GM12878 (cell line): ENCODE measurements at regions not wholly inside any gene's neighbourhood (a gene's known extent, or its start where the extent isn't known, plus 50 kb on each side); places are given as distances from the start of the nearest gene placed in this dataset.

Experiments used
- ATAC-seq: fragments of 200-7000 bp; cut with Tn5 transposase; 3 replicates; pipeline ENCODE4 v1.9.1; 2020; ENCODE audit warnings: mild to moderate bottlenecking, moderate library complexity
- BruUV-seq: library from RNA; stranded (reverse); fragments of 400-500 nt; replicated peaks from 2 replicates; lab custom pipeline; 2021; lab: Mats Ljungman, UMichigan
- CTCF ChIA-PET: fragments of 300-600 bp; sonication (Branson Sonifier 250); formaldehyde crosslinking; extraction: SDS; loops from one replicate; lab custom pipeline; 2021; ENCODE audit warnings: inconsistent platforms; lab: Yijun Ruan, JAX
- POLR2A ChIA-PET: fragments of 350-600 bp; formaldehyde crosslinking; extraction: SDS; loops from one replicate; lab custom pipeline; 2021; ENCODE audit warnings: inconsistent platforms; lab: Charles Lee
- RAD21 ChIA-PET: fragments of 300-600 bp; sonication (Branson Sonifier 250); formaldehyde crosslinking; loops from one replicate; lab custom pipeline; 2023; ENCODE audit warnings: antibody characterized with exemption; ENCODE audit not compliant: unreplicated experiment; lab: Charles Lee
- SMC1A ChIA-PET: fragments of 300-600 bp; sonication (Branson Sonifier 250); formaldehyde crosslinking; loops from one replicate; lab custom pipeline; 2023; ENCODE audit not compliant: unreplicated experiment, uncharacterized antibody; lab: Charles Lee
- DNase-seq: peaks from one replicate; pipeline ENCODE4 v3.0.0-alpha.2; 2011; ENCODE audit warnings: low read depth, low spot score
- FAIRE-seq: peaks from 3 replicates; lab custom pipeline; 2011; peaks lifted over from hg19 to GRCh38; lab: Jason Lieb, UNC
- H2AFZ ChIP-seq: 2 replicates; pipeline ENCODE4 v1.6.0; 2011; ENCODE audit warnings: low read depth, low read length, control low read depth; ENCODE audit not compliant: control insufficient read depth
- H3K27ac ChIP-seq: 2 replicates; pipeline ENCODE4 v1.5.1; 2011; ENCODE audit warnings: control low read depth; ENCODE audit not compliant: control insufficient read depth, insufficient read depth
- H3K27me3 ChIP-seq, 2 experiments: replicated peaks in 1 of 2; 2 replicates each; pipeline versions ENCODE4 v1.6.0 to v1.6.1; 2011; ENCODE audit warnings: low read length in 1 of 2; ENCODE audit not compliant: control insufficient read depth in 2 of 2, insufficient read depth in 2 of 2
- H3K36me3 ChIP-seq, 2 experiments: 2 replicates each; pipeline ENCODE4 v1.5.1; 2011; ENCODE audit warnings: low read length in 1 of 2; ENCODE audit not compliant: control insufficient read depth in 2 of 2, insufficient read depth in 2 of 2
- H3K4me1 ChIP-seq: 2 replicates; pipeline ENCODE4 v1.6.1; 2011; ENCODE audit warnings: mild to moderate bottlenecking, low read length, moderate library complexity, mixed read lengths; ENCODE audit not compliant: control insufficient read depth, insufficient read depth
- H3K4me2 ChIP-seq: 2 replicates; pipeline ENCODE4 v1.6.0; 2011; ENCODE audit warnings: control low read depth; ENCODE audit not compliant: control insufficient read depth, insufficient read depth
- H3K4me3 ChIP-seq: fragments of 200-600 bp; sonication (generic); 2 replicates; pipeline ENCODE4 v1.5.1; 2016
- H3K79me2 ChIP-seq: 2 replicates; pipeline ENCODE4 v1.6.0; 2011; ENCODE audit warnings: low read length; ENCODE audit not compliant: control insufficient read depth, insufficient read depth
- H3K9ac ChIP-seq: 2 replicates; pipeline ENCODE4 v1.8.0; 2011; ENCODE audit warnings: low read length, control low read depth, mixed read lengths; ENCODE audit not compliant: control insufficient read depth, insufficient read depth
- H3K9me3 ChIP-seq: replicated peaks from 3 replicates; pipeline ENCODE4 v1.5.1; 2011; ENCODE audit warnings: mild to moderate bottlenecking, low read length; ENCODE audit not compliant: control insufficient read depth, insufficient read depth
- H4K20me1 ChIP-seq: 2 replicates; pipeline ENCODE4 v1.6.0; 2011; ENCODE audit not compliant: control insufficient read depth, insufficient read depth
- ASH2L ChIP-seq: fragments of 300-600, 200-600 bp; sonication (generic); IDR thresholded peaks from 2 replicates; pipeline ENCODE4 v1.6.1; 2017; ENCODE audit warnings: low read depth, mild to moderate bottlenecking, borderline replicate concordance
- CHD1 ChIP-seq: IDR thresholded peaks from 2 replicates; pipeline ENCODE4 v1.6.1; 2012; ENCODE audit warnings: low read depth, low read length, improper control_type of control experiment
- ETV6 ChIP-seq, 2 experiments: fragments of 450-650 bp in 1 of 2; IDR thresholded peaks in 1 of 2; conservative IDR thresholded peaks in 1 of 2; 2 replicates each; pipeline ENCODE4 v1.6.1; 2014; ENCODE audit warnings: antibody characterized with exemption in 1 of 2, borderline replicate concordance in 1 of 2, low read depth in 1 of 2, mild to moderate bottlenecking in 1 of 2, moderate library complexity in 1 of 2
- FOXK2 ChIP-seq: fragments of 450-650 bp; IDR thresholded peaks from 2 replicates; pipeline ENCODE4 v1.6.1; 2017; ENCODE audit warnings: mild to moderate bottlenecking, moderate library complexity
- NFYB ChIP-seq: IDR thresholded peaks from 2 replicates; pipeline ENCODE4 v1.6.1; 2011; ENCODE audit warnings: low read depth, mild to moderate bottlenecking, low read length, improper control_type of control experiment, moderate library complexity; ENCODE audit not compliant: insufficient read depth
- RAD51 ChIP-seq: fragments of 450-650 bp; IDR thresholded peaks from 2 replicates; pipeline ENCODE4 v1.6.1; 2016; ENCODE audit warnings: moderate library complexity, mild to moderate bottlenecking, inconsistent platforms
- RELA ChIP-seq: fragments of 450-650 bp; IDR thresholded peaks from 2 replicates; pipeline ENCODE4 v1.8.0; 2014; ENCODE audit warnings: borderline replicate concordance; ENCODE audit not compliant: partially characterized antibody
- SMAD1 ChIP-seq: fragments of 450-650 bp; IDR thresholded peaks from 2 replicates; pipeline ENCODE4 v1.6.1; 2018; ENCODE audit warnings: mild to moderate bottlenecking, low read depth; ENCODE audit not compliant: partially characterized antibody
- SMARCA5 ChIP-seq: fragments of 450-650 bp; IDR thresholded peaks from 2 replicates; pipeline ENCODE4 v1.6.1; 2017; ENCODE audit warnings: mild to moderate bottlenecking
- SRF ChIP-seq, 2 experiments: IDR thresholded peaks; 2 replicates each; pipeline ENCODE4 v1.6.1; 2011; ENCODE audit warnings: low read depth in 2 of 2, low read length in 2 of 2, mild to moderate bottlenecking in 1 of 2, moderate library complexity in 1 of 2
- ZNF274 ChIP-seq: IDR thresholded peaks from one replicate; pipeline ENCODE4 v1.8.0; 2011; ENCODE audit not compliant: insufficient read length, insufficient read depth
- ZNF687 ChIP-seq: fragments of 450-650 bp; IDR thresholded peaks from 2 replicates; pipeline ENCODE4 v1.6.1; 2017; ENCODE audit warnings: mild to moderate bottlenecking, moderate library complexity
- WGBS: methylation state at CpG from one replicate; pipeline ENCODE4 v1.1.6; 2016; ENCODE audit warnings: low lambda C conversion rate; ENCODE audit not compliant: insufficient replicate concordance, insufficient coverage; ENCODE audit errors: missing lambda C conversion rate; 5-methylcytosine and 5-hydroxymethylcytosine counted together
- in situ Hi-C: fragments of 300-500 bp; cut with MboI; formaldehyde crosslinking; loops from 9 replicates; pipeline ENCODE4 v1.14.3; 2018; ENCODE audit warnings: mixed read lengths
- intact Hi-C: fragments of 100-400 bp; cut with micrococcal nuclease; formaldehyde crosslinking; loops from one replicate; pipeline ENCODE4 v1.14.2; 2022; ENCODE audit not compliant: unreplicated experiment
- TF ChIP-seq, protein P1 (sequence below): fragments of 450-650 bp; IDR thresholded peaks from 2 replicates; pipeline ENCODE4 v1.6.1; 2017; ENCODE audit warnings: mild to moderate bottlenecking, low read depth, inconsistent platforms; ENCODE audit not compliant: poor library complexity, severe bottlenecking
- TF ChIP-seq, protein P2 (sequence below): IDR thresholded peaks from 2 replicates; pipeline ENCODE4 v1.6.1; 2011; ENCODE audit warnings: low read depth, mild to moderate bottlenecking, low read length, moderate library complexity, borderline replicate concordance; ENCODE audit errors: extremely low read depth
- TF ChIP-seq, protein P3 (sequence below): fragments of 450-650 bp; IDR thresholded peaks from 2 replicates; pipeline ENCODE4 v1.6.1; 2014; ENCODE audit warnings: mild to moderate bottlenecking

DNA sequence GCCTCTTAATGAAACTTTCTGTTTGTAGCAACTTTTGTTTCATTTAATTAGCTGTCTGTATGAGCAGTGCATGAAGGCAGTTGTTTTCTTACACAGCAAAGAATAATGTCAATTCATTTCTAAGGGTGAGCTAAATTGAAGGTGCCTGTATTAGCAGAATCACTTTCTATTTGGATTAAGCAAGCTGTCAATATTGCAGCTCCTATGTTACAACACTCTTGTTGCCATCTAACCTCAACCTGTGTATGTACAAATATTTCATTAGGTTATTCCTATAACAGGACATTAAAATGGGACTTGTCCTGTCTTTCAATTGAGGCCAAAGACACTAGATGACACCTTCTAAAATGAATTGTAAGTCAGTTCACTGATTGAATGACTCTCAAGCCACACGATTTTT lies 647.5 kb downstream of the UTRN start:
- no peaks in the 10 kb centered on the region for H3K4me1 ChIP-seq
- H3K9me3 ChIP-seq, result no peaks in the 10 kb centered on the region; the same call in 2 of the 3 replicates
- no peaks in the 10 kb centered on the region; a peak in 1 of 4 replicates for H3K27me3 ChIP-seq
- in situ Hi-C loops (no loop called here), intact Hi-C loops (no loop called here)
- POLR2A ChIA-PET, result no interaction called here
- no peak overlapping the region for H3K9ac ChIP-seq
- ATAC-seq (no peak), FAIRE-seq (no peak), DNase-seq (no peak)
- H4K20me1 ChIP-seq, result no peaks in the 10 kb centered on the region
- RAD21 ChIA-PET, result interaction anchor here (1.2 kb wide), 1 partner anchor 14 kb away, joined by 3 read pairs; no protein-coding TSS in a partner anchor
- SMC1A ChIA-PET, result interaction anchor here (0.5 to 2.1 kb wide), 3 partner anchors 321 to 347 kb away, joined by 3 to 7 read pairs (median 4); no protein-coding TSS in a partner anchor
- H3K79me2 ChIP-seq, result no peaks in the 10 kb centered on the region
- H2AFZ ChIP-seq, result no peak overlapping the region
- H3K4me2 ChIP-seq, result no peak overlapping the region
- CTCF ChIA-PET, result interaction anchor here (0.9 to 2.2 kb wide), 11 partner anchors 11 to 350 kb away, joined by 3 to 8 read pairs (median 3); no protein-coding TSS in a partner anchor
- TF ChIP-seq CHD1 (no peak), RAD51 (no peak), FOXK2 (no peak), RELA (no peak), NFYB (no peak), ZNF274 (no peak), ASH2L (no peak), SMARCA5 (no peak), ZNF687 (no peak), ETV6 (conservative IDR thresholded peaks at IDR 0.05 in 1 of 2, IDR thresholded peaks at IDR 0.05 in 1 of 2; ENCODE audit: borderline replicate concordance in 1 of 2, low read depth in 1 of 2) (no peak), SRF (IDR thresholded peaks at IDR 0.05; ENCODE audit: low read depth in 2 of 2, low read length in 2 of 2) (no peak), SMAD1 (no peak)
- TF ChIP-seq, protein P1, sequence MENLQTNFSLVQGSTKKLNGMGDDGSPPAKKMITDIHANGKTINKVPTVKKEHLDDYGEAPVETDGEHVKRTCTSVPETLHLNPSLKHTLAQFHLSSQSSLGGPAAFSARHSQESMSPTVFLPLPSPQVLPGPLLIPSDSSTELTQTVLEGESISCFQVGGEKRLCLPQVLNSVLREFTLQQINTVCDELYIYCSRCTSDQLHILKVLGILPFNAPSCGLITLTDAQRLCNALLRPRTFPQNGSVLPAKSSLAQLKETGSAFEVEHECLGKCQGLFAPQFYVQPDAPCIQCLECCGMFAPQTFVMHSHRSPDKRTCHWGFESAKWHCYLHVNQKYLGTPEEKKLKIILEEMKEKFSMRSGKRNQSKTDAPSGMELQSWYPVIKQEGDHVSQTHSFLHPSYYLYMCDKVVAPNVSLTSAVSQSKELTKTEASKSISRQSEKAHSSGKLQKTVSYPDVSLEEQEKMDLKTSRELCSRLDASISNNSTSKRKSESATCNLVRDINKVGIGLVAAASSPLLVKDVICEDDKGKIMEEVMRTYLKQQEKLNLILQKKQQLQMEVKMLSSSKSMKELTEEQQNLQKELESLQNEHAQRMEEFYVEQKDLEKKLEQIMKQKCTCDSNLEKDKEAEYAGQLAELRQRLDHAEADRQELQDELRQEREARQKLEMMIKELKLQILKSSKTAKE, result no peak
- TF ChIP-seq, protein P2, sequence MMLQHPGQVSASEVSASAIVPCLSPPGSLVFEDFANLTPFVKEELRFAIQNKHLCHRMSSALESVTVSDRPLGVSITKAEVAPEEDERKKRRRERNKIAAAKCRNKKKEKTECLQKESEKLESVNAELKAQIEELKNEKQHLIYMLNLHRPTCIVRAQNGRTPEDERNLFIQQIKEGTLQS, result no peak
- TF ChIP-seq, protein P3, sequence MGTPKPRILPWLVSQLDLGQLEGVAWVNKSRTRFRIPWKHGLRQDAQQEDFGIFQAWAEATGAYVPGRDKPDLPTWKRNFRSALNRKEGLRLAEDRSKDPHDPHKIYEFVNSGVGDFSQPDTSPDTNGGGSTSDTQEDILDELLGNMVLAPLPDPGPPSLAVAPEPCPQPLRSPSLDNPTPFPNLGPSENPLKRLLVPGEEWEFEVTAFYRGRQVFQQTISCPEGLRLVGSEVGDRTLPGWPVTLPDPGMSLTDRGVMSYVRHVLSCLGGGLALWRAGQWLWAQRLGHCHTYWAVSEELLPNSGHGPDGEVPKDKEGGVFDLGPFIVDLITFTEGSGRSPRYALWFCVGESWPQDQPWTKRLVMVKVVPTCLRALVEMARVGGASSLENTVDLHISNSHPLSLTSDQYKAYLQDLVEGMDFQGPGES, result no peak
- TF ChIP-seq, all 136 proteins: peak for 0
- BruUV-seq, result no TSS peak
- H3K4me3 ChIP-seq, result no peak overlapping the region
- H3K27ac ChIP-seq, result no peak overlapping the region
- no peaks in the 10 kb centered on the region for H3K36me3 ChIP-seq
- 0% methylated on average over 1 of the region's 1 CpG for WGBS
